ENCODE measurements at regions not wholly inside any gene's neighbourhood (a gene's known extent, or its start where the extent isn't known, plus 50 kb on each side); places are given as distances from the start of the nearest gene placed in this dataset.

DNA sequence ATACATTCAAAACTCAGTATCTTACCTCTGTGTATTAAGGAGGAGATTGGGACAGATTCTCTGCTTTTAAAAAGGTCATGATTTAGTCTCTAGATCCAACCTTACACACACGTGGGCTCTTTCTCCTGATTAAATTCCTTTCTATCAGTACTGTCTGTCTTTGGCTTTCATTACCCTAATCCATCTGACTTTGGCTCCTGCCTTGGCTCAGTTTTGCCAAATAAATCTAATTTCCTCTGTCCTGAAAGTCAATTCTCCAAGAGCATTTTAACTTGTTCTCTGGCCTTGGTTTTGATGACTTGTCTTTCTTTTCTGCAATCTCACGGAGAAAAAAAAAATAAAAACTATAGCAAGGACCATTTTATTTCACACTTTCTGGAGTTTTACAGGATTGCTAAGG lies 176.6 kb upstream of the PDGFD start:
- TF ChIP-seq, protein P1, sequence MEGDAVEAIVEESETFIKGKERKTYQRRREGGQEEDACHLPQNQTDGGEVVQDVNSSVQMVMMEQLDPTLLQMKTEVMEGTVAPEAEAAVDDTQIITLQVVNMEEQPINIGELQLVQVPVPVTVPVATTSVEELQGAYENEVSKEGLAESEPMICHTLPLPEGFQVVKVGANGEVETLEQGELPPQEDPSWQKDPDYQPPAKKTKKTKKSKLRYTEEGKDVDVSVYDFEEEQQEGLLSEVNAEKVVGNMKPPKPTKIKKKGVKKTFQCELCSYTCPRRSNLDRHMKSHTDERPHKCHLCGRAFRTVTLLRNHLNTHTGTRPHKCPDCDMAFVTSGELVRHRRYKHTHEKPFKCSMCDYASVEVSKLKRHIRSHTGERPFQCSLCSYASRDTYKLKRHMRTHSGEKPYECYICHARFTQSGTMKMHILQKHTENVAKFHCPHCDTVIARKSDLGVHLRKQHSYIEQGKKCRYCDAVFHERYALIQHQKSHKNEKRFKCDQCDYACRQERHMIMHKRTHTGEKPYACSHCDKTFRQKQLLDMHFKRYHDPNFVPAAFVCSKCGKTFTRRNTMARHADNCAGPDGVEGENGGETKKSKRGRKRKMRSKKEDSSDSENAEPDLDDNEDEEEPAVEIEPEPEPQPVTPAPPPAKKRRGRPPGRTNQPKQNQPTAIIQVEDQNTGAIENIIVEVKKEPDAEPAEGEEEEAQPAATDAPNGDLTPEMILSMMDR (IDR thresholded peaks at IDR 0.05; ENCODE audit: low read length): no peak
- TF ChIP-seq EZH2 (optimal IDR thresholded peaks at IDR 0.05; ENCODE audit: low read depth, low read length): no peak
